DND-41 (cell line): ENCODE measurements at regions not wholly inside any gene's neighbourhood (a gene's known extent, or its start where the extent isn't known, plus 50 kb on each side); places are given as distances from the start of the nearest gene placed in this dataset.

Experiments
- ATAC-seq: fragments of 200-7000 bp; cut with Tn5 transposase; 3 replicates; pipeline ENCODE4 v1.9.1; 2021; ENCODE audit warnings: low read depth; ENCODE audit not compliant: insufficient read depth
- DNase-seq: peaks from one replicate; pipeline ENCODE4 v3.0.0-alpha.2; 2020
- H2AFZ ChIP-seq: 2 replicates; pipeline ENCODE4 v1.6.0; 2012; ENCODE audit warnings: low read depth, low read length
- H3K27ac ChIP-seq: 2 replicates; pipeline ENCODE4 v1.5.1; 2012; ENCODE audit warnings: low read length, inconsistent platforms
- H3K27me3 ChIP-seq: fragments of 200-600 bp; sonication (generic); 2 replicates; pipeline ENCODE4 v1.6.0; 2012; ENCODE audit warnings: low read length, mild to moderate bottlenecking, inconsistent platforms; ENCODE audit not compliant: insufficient read depth, poor library complexity
- H3K36me3 ChIP-seq: 2 replicates; pipeline ENCODE4 v1.5.1; 2012; ENCODE audit warnings: low read length, inconsistent platforms; ENCODE audit not compliant: insufficient read depth
- H3K4me1 ChIP-seq: 2 replicates; pipeline ENCODE4 v1.5.1; 2012; ENCODE audit warnings: mild to moderate bottlenecking, low read length; ENCODE audit not compliant: insufficient read depth
- H3K4me2 ChIP-seq: 2 replicates; pipeline ENCODE4 v1.6.0; 2012; ENCODE audit warnings: mild to moderate bottlenecking, moderate library complexity, low read length, inconsistent platforms; ENCODE audit not compliant: insufficient read depth
- H3K4me3 ChIP-seq, 2 experiments: fragments of 200-600 bp in 1 of 2; shearing (Covaris generic) in 1 of 2; 2 replicates each; pipeline ENCODE4 v1.5.1; 2012 to 2016; ENCODE audit warnings: inconsistent platforms in 2 of 2, low read length in 2 of 2, mild to moderate bottlenecking in 2 of 2, low read depth in 1 of 2, moderate library complexity in 1 of 2
- H3K79me2 ChIP-seq: 2 replicates; pipeline ENCODE4 v1.6.0; 2012; ENCODE audit warnings: low read length, inconsistent platforms; ENCODE audit not compliant: insufficient read depth
- H3K9ac ChIP-seq: 2 replicates; pipeline ENCODE4 v1.6.0; 2012; ENCODE audit warnings: low read depth, mild to moderate bottlenecking, inconsistent platforms, low read length, moderate library complexity
- H3K9me3 ChIP-seq: 2 replicates; pipeline ENCODE4 v1.5.1; 2012; ENCODE audit warnings: low read length, moderate library complexity, mild to moderate bottlenecking, inconsistent platforms; ENCODE audit not compliant: insufficient read depth, severe bottlenecking
- H4K20me1 ChIP-seq: 2 replicates; pipeline ENCODE4 v1.6.0; 2012; ENCODE audit warnings: low read length; ENCODE audit not compliant: insufficient read depth
- EZH2 ChIP-seq: IDR thresholded peaks from 3 replicates; pipeline ENCODE4 v1.6.1; 2012; ENCODE audit warnings: borderline replicate concordance, low read depth, mild to moderate bottlenecking, moderate library complexity, low read length, inconsistent platforms; ENCODE audit not compliant: severe bottlenecking
- TF ChIP-seq, protein P1 (sequence below): IDR thresholded peaks from 2 replicates; pipeline ENCODE4 v1.5.1; 2012; ENCODE audit warnings: borderline replicate concordance, low read length, moderate library complexity, mild to moderate bottlenecking; ENCODE audit not compliant: poor library complexity, severe bottlenecking; ENCODE audit errors: extremely low read depth

- no peak overlapping the region for H3K4me2 ChIP-seq
- H3K36me3 ChIP-seq, result no peaks in the 10 kb centered on the region
- H3K27ac ChIP-seq, result no peak overlapping the region
- H3K9ac ChIP-seq, result no peak overlapping the region
- H3K4me1 ChIP-seq, result no peaks in the 10 kb centered on the region
- no peaks in the 10 kb centered on the region for H3K27me3 ChIP-seq
- no peak overlapping the region for H2AFZ ChIP-seq
- H3K79me2 ChIP-seq, result no peaks in the 10 kb centered on the region
- no peaks in the 10 kb centered on the region for H4K20me1 ChIP-seq
- TF ChIP-seq, protein P1, sequence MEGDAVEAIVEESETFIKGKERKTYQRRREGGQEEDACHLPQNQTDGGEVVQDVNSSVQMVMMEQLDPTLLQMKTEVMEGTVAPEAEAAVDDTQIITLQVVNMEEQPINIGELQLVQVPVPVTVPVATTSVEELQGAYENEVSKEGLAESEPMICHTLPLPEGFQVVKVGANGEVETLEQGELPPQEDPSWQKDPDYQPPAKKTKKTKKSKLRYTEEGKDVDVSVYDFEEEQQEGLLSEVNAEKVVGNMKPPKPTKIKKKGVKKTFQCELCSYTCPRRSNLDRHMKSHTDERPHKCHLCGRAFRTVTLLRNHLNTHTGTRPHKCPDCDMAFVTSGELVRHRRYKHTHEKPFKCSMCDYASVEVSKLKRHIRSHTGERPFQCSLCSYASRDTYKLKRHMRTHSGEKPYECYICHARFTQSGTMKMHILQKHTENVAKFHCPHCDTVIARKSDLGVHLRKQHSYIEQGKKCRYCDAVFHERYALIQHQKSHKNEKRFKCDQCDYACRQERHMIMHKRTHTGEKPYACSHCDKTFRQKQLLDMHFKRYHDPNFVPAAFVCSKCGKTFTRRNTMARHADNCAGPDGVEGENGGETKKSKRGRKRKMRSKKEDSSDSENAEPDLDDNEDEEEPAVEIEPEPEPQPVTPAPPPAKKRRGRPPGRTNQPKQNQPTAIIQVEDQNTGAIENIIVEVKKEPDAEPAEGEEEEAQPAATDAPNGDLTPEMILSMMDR, result no peak
- no peak for TF ChIP-seq EZH2
- H3K9me3 ChIP-seq, result no peaks in the 10 kb centered on the region
- H3K4me3 ChIP-seq, result no peak overlapping the region
- DNase-seq (no peak), ATAC-seq (no peak)
Measured at GRCh38 chr22:48157676-48158075, 1395.2 kb downstream of the TBC1D22A start.

DNA sequence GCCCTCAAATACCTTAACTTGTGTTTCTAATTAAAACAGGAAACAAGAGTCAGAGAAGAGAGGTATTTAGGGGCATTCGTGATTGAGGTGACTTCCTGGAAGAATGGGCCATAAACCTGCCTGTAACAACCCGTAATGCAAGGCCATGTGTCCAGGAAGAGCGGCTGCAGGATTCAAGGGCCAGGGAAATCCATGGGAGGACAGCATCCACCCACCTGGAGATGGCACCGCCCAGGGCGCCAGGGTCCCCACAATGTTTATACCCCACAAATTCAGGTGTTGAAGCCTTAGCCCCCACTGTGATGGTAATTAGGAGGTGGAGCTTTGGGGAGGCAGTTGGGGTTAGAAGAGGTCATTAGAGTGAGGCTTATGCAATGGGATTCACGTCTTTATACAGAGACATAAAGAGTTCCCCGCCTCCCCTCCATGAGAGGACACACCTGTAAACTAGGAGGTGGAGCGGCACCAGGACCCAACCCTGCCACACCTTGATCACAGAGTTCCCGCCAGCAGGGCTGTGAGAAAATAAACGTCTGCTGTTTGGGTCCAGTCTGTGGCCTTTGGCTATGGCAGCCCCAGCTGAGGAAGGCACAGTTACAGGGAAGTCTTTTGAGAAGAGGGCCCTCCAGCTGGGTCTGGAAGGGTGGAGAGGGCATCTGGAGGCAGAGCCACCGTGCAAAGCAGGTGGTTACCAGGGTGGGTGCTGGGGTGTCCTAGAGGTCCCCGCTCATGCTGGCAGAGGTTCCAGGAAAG is 1394.3 kb downstream of the TBC1D22A start:
- Histone ChIP-seq H2AFZ (no peak overlapping the region), H3K9ac (no peak overlapping the region), H3K79me2 (no peaks in the 10 kb centered on the region), H3K4me2 (no peak overlapping the region), H3K4me3 (no peak overlapping the region), H4K20me1 (no peaks in the 10 kb centered on the region), H3K27me3 (no peaks in the 10 kb centered on the region), H3K9me3 (no peaks in the 10 kb centered on the region), H3K27ac (no peak overlapping the region), H3K4me1 (no peaks in the 10 kb centered on the region), H3K36me3 (no peaks in the 10 kb centered on the region)
- TF ChIP-seq, protein P1, result no peak
- no peak for DNase-seq
- ATAC-seq, result no peak

GRCh38 chr22:48155446-48155845 is 1393.0 kb downstream of the TBC1D22A start:
- no peaks in the 10 kb centered on the region for H3K79me2 ChIP-seq
- H3K9me3 ChIP-seq, result no peaks in the 10 kb centered on the region
- DNase-seq (no peak), ATAC-seq (no peak)
- no peak overlapping the region for H3K27ac ChIP-seq
- H3K27me3 ChIP-seq, result no peaks in the 10 kb centered on the region
- no peak overlapping the region for H3K4me2 ChIP-seq
- H2AFZ ChIP-seq, result no peak overlapping the region
- no peaks in the 10 kb centered on the region for H3K36me3 ChIP-seq
- no peak overlapping the region for H3K4me3 ChIP-seq
- no peaks in the 10 kb centered on the region for H4K20me1 ChIP-seq
- H3K9ac ChIP-seq, result no peak overlapping the region
- TF ChIP-seq EZH2, result no peak
- TF ChIP-seq, protein P1, result no peak
- H3K4me1 ChIP-seq, result no peaks in the 10 kb centered on the region

- no peaks in the 10 kb centered on the region for H3K4me1 ChIP-seq
- no peaks in the 10 kb centered on the region for H4K20me1 ChIP-seq
- TF ChIP-seq EZH2, result no peak
- TF ChIP-seq, protein P1, result no peak
- H3K79me2 ChIP-seq, result no peaks in the 10 kb centered on the region
- no peaks in the 10 kb centered on the region for H3K9me3 ChIP-seq
- no peaks in the 10 kb centered on the region for H3K36me3 ChIP-seq
- H3K4me3 ChIP-seq, result no peak overlapping the region
- no peak overlapping the region for H3K27ac ChIP-seq
- H3K27me3 ChIP-seq, result no peaks in the 10 kb centered on the region
- no peak overlapping the region for H3K4me2 ChIP-seq
- H2AFZ ChIP-seq, result no peak overlapping the region
- ATAC-seq (no peak), DNase-seq (no peak)
- H3K9ac ChIP-seq, result no peak overlapping the region
Measured at GRCh38 chr22:48154943-48155240, 1392.4 kb downstream of the TBC1D22A start.
